BE2C (cell line): ENCODE measurements at regions not wholly inside any gene's neighbourhood (a gene's known extent, or its start where the extent isn't known, plus 50 kb on each side); places are given as distances from the start of the nearest gene placed in this dataset.

ENCODE experiments used
- DNase-seq: peaks from one replicate; pipeline ENCODE4 v3.0.0-alpha.2; 2020
- H3K27me3 ChIP-seq: fragments of 250-450 bp; sonication (Bioruptor Pico); 2 replicates; pipeline ENCODE4 v1.5.1; 2020; ENCODE audit warnings: mild to moderate bottlenecking
- H3K36me3 ChIP-seq: fragments of 250-450 bp; sonication (Bioruptor Pico); 2 replicates; pipeline ENCODE4 v1.5.1; 2020; ENCODE audit warnings: mild to moderate bottlenecking
- H3K4me1 ChIP-seq: fragments of 250-450 bp; sonication (Bioruptor Pico); 2 replicates; pipeline ENCODE4 v1.5.1; 2020
- H3K4me3 ChIP-seq: 2 replicates; pipeline ENCODE4 v1.5.1; 2011; ENCODE audit warnings: low read depth, low read length
- H3K9me3 ChIP-seq: fragments of 250-450 bp; sonication (Bioruptor Pico); 2 replicates; pipeline ENCODE4 v1.5.1; 2020
- CTCF ChIP-seq: IDR thresholded peaks from 2 replicates; pipeline ENCODE4 v1.5.1; 2012; ENCODE audit warnings: mild to moderate bottlenecking, low read depth, low read length

GRCh38 chr13:103213152-103213551, 146.9 kb upstream of the SLC10A2 start:
- TF ChIP-seq CTCF = no peak
- DNase-seq = no peak
- H3K9me3 ChIP-seq = no peaks in the 10 kb centered on the region
- no peaks in the 10 kb centered on the region for H3K4me1 ChIP-seq
- no peak overlapping the region for H3K4me3 ChIP-seq
- no peaks in the 10 kb centered on the region for H3K27me3 ChIP-seq
- H3K36me3 ChIP-seq = no peaks in the 10 kb centered on the region

GRCh38 chr13:103210348-103210747, 144.1 kb upstream of the SLC10A2 start:
- no peak for TF ChIP-seq CTCF
- DNase-seq = no peak
- no peaks in the 10 kb centered on the region for H3K4me1 ChIP-seq
- no peak overlapping the region for H3K4me3 ChIP-seq
- H3K9me3 ChIP-seq = no peaks in the 10 kb centered on the region
- no peaks in the 10 kb centered on the region for H3K27me3 ChIP-seq
- H3K36me3 ChIP-seq = no peaks in the 10 kb centered on the region

GRCh38 chr13:103203735-103204330, 137.6 kb upstream of the SLC10A2 start:
- no peak for TF ChIP-seq CTCF
- H3K9me3 ChIP-seq = no peaks in the 10 kb centered on the region
- no peaks in the 10 kb centered on the region for H3K4me1 ChIP-seq
- H3K4me3 ChIP-seq = no peak overlapping the region
- no peaks in the 10 kb centered on the region for H3K27me3 ChIP-seq
- no peaks in the 10 kb centered on the region for H3K36me3 ChIP-seq
- DNase-seq = no peak

- no peak for TF ChIP-seq CTCF
- no peaks in the 10 kb centered on the region for H3K27me3 ChIP-seq
Observed at GRCh38 chr13:103200118-103200885, 134.1 kb upstream of the SLC10A2 start.

GRCh38 chr13:103199380-103200088, 133.3 kb upstream of the SLC10A2 start:
- Histone ChIP-seq H3K27me3 (no peaks in the 10 kb centered on the region), H3K4me1 (no peaks in the 10 kb centered on the region), H3K36me3 (no peaks in the 10 kb centered on the region), H3K9me3 (no peaks in the 10 kb centered on the region), H3K4me3 (no peak overlapping the region)
- DNase-seq = no peak
- no peak for TF ChIP-seq CTCF

More at GRCh38 chr13:103200118-103200885, 134.1 kb upstream of the SLC10A2 start:
- Histone ChIP-seq H3K4me3 (no peak overlapping the region), H3K36me3 (no peaks in the 10 kb centered on the region), H3K9me3 (no peaks in the 10 kb centered on the region), H3K4me1 (no peaks in the 10 kb centered on the region)
- DNase-seq = no peak
